HUES6 (cell line): ENCODE measurements at regions not wholly inside any gene's neighbourhood (a gene's known extent, or its start where the extent isn't known, plus 50 kb on each side); places are given as distances from the start of the nearest gene placed in this dataset.
"Not testable (repeated sequence)": the region's sequence is repeated elsewhere in the genome, so short reads cannot be mapped to it uniquely, and the experiment has no call there.

ENCODE experiments used
- H3K27ac ChIP-seq: 2 replicates; pipeline ENCODE4 v1.7.0; 2013; ENCODE audit warnings: low read depth, mild to moderate bottlenecking, low read length, inconsistent platforms
- H3K27me3 ChIP-seq: 2 replicates; pipeline ENCODE4 v1.6.1; 2013; ENCODE audit warnings: low read length; ENCODE audit not compliant: control insufficient read depth, insufficient read depth
- H3K36me3 ChIP-seq: 2 replicates; pipeline ENCODE4 v1.6.1; 2013; ENCODE audit warnings: low read length; ENCODE audit not compliant: control insufficient read depth, insufficient read depth
- H3K4me1 ChIP-seq: 2 replicates; pipeline ENCODE4 v1.6.1; 2013; ENCODE audit warnings: low read length; ENCODE audit not compliant: control insufficient read depth, insufficient read depth
- H3K4me3 ChIP-seq: 2 replicates; pipeline ENCODE4 v1.5.1; 2013; ENCODE audit warnings: low read depth, low read length
- H3K9ac ChIP-seq: one replicate; pipeline ENCODE4 v1.6.1; 2013; ENCODE audit warnings: mild to moderate bottlenecking, low read length
- H3K9me3 ChIP-seq: 2 replicates; pipeline ENCODE4 v1.6.1; 2013; ENCODE audit warnings: low read depth, low read length; ENCODE audit not compliant: control insufficient read depth, insufficient read depth

DNA sequence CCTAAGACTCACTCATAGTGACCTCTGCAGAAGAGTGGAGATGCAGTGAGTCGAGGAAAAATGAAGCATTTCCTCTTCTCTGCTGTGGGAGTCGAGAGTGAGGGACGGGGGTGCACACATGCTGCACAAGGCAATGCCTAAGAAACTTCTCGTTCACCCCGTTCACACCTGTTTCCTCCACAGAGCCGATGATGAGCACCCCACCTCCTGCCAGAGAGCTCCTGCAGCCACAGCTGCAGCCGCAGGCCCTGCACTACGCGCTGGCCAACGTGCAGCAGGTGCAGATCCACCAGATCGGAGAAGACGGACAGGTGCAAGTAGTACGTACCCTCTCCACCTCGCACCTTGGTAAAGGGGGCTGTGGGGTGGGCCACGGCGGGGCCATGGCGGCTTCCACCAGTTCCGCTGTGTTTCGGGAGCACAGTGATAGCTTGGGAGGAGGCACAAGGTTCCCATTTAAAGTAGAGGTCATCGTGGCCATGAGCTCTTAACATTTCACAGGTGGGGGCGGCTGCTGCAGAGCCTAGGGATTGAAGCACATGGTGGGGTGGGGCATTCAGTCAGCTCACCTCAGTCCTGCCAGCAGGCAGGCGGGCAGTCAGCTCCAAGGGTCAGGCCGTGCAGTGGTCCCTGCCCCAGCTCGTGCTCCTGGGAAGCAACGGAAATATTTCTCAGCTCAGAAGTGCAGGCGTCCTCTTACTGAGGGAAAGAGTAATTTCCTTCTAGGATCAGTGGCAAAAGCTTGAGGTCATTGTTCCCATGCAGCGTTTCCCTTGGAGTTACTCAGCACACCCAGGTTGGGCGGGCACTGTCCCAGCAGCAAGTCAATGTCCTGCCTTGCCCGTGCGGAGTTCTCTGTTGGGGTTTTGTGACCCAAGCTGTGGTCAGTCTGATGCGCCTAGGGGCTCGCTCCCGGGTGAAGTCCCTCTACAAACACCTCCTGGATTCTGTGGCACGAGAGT lies 80.1 kb downstream of the NPIPB11 start:
- H3K27ac ChIP-seq, H3K27me3 ChIP-seq, H3K9me3 ChIP-seq, H3K36me3 ChIP-seq, H3K9ac ChIP-seq, H3K4me1 ChIP-seq, H3K4me3 ChIP-seq: not testable (repeated sequence)

DNA sequence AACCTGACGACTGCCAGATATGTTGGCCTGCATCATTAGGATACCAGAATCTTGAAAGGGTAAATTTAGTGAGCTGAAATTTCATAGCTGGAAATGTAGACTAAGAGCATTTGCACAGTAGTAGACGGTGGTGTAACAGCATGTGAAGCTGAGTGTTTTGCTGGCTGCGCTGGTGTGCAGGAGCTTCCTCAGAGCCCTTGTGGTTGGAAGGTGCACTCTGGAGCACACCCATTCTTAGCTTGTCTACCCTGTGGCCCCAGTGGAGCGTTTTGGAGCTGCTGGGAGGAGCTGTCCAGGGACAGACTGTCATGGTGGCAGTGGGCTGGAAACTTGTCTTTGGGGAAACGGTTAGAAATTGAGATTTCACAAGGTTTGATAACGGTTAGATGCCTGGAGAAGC lies 82.8 kb downstream of the NPIPB11 start:
- not testable (repeated sequence) for H3K9ac ChIP-seq, H3K27ac ChIP-seq, H3K4me1 ChIP-seq, H3K9me3 ChIP-seq, H3K4me3 ChIP-seq, H3K27me3 ChIP-seq, H3K36me3 ChIP-seq

DNA sequence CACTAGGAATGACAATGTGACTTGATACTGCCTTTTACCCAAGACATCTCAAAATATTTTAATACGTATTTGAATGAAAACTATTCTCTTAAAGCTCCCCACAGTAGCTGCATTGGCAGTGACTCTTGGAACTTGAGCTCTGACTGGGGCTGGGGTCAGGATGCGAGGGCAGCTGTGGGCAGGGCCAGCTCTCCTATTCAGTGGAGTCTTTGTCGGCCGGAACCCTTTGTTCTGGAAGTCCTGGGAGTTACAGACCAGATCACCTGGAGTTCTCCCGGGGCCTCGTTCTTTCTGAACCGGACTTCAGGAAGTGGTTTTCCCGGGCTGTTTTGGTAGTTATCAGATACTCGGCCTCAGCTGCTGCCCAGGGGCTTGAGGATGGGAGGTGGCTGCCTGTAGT lies 84.9 kb downstream of the NPIPB11 start:
- Histone ChIP-seq H3K27ac (no peak overlapping the region), H3K27me3 (no peaks in the 10 kb centered on the region), H3K9ac (no peak overlapping the region), H3K4me1 (peaks cover 3% of the 10 kb centered on the region; the same call in 1 of the 2 replicates), H3K9me3 (no peaks in the 10 kb centered on the region), H3K36me3 (no peaks in the 10 kb centered on the region), H3K4me3 (no peak overlapping the region)

DNA sequence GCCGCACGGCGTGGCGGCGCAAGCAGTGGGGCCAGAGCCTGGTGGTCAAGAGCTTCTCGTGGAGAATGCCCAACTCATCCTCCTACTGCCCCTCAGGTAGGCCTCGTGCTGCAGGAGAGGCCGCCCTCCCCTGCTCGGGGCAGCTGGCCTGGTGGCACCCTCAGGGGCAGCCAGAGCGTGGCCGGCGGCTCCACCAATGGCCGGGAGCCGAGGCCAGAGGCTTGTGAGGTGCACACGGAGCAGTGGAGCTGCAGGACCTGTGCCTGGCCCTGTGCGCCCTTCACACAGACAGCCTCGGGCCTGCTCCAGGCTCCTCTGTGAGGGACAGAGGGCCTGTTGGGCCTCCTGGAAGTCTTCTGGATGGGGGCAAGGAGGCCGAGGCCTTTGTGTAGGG lies 85.5 kb downstream of the NPIPB11 start:
- Histone ChIP-seq H3K9me3 (no peaks in the 10 kb centered on the region), H3K27ac (no peak overlapping the region), H3K4me3 (no peak overlapping the region), H3K27me3 (no peaks in the 10 kb centered on the region), H3K4me1 (peaks cover 3% of the 10 kb centered on the region; the same call in 1 of the 2 replicates), H3K9ac (no peak overlapping the region), H3K36me3 (no peaks in the 10 kb centered on the region)

DNA sequence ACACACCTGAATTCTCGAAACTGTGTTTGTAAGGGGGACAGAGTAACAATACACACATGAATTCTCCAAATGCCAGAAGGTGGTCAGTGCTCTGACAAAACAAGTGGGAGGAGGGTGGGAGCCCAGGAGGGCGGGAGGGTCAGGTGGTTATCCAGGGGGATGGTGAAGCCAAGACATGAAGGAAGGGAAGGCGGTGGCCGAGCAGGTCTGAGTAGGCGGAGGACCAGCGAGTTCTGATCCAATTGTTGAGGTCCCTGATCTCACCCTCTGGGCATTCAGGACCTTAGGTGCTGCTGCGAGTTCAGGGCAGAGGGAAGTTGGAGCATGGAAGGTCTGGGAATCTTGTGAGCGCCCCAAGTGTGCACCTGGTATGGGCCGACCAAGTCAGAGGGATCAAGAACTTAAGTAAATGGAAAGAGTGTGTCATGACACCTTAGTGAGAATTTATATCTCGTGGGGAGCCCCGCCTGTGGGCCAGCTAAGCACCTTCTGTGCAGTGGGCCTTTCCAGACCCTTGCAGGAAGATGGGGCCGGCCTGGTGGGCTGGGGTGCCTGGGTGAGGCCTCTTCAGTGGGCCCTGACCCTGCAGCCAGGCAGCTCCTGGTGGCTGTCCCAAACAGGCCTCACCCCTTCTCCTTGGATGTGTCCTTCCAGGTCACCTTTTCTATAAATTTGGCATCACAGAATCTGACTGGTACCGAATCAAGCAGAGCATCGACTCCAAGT lies 86.1 kb downstream of the NPIPB11 start:
- H3K9me3 ChIP-seq = no peaks in the 10 kb centered on the region
- peaks cover 3% of the 10 kb centered on the region; the same call in 1 of the 2 replicates for H3K4me1 ChIP-seq
- H3K4me3 ChIP-seq = no peak overlapping the region
- H3K9ac ChIP-seq = no peak overlapping the region
- no peaks in the 10 kb centered on the region for H3K36me3 ChIP-seq
- no peak overlapping the region for H3K27ac ChIP-seq
- no peaks in the 10 kb centered on the region for H3K27me3 ChIP-seq

DNA sequence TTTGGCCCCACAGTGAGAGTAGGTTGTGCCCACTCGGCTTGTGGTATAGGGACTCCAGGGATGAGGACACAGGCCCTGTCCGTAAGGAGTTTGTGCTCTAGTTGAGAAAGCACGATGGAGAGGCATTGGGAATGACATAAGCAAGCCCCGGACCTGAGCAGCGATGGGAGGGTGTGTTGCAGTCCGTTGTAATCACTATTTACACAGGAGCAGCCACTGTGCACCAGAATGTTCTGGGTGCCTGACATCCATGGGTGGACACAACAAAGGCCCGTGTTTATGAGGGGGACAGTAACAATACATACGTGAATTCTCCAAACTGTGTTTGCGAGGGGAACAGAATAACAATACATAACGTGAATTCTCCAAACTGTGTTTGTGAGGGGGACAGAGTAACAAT lies 86.8 kb downstream of the NPIPB11 start:
- H3K27ac ChIP-seq = no peak overlapping the region
- H3K36me3 ChIP-seq = no peaks in the 10 kb centered on the region
- H3K9me3 ChIP-seq = no peaks in the 10 kb centered on the region
- H3K27me3 ChIP-seq = no peaks in the 10 kb centered on the region
- H3K4me1 ChIP-seq = peaks cover 3% of the 10 kb centered on the region; the same call in 1 of the 2 replicates
- H3K9ac ChIP-seq = no peak overlapping the region
- no peak overlapping the region for H3K4me3 ChIP-seq

DNA sequence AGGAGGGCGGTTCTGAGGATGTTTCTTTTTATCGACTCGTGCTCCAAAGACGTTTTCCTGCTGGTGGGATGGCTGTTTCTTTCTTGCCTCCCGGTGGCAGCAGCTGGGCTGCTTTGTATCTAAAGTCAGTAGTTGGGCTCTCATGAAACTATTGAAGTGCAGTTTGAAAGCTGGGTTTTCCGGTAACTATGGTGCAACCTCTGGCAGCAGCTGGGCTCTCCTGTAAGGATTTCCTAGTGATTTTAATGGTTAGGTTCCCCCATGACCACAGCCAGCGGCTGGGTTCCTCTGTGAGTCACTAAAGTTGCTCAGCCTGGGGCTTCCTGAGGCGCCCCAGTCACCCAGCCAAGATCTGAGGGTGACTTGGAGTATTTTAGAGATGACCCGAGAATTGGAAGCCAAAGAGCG lies 87.9 kb downstream of the NPIPB11 start:
- not testable (repeated sequence) for H3K27me3 ChIP-seq, H3K4me1 ChIP-seq, H3K4me3 ChIP-seq, H3K27ac ChIP-seq, H3K9ac ChIP-seq, H3K9me3 ChIP-seq, H3K36me3 ChIP-seq

DNA sequence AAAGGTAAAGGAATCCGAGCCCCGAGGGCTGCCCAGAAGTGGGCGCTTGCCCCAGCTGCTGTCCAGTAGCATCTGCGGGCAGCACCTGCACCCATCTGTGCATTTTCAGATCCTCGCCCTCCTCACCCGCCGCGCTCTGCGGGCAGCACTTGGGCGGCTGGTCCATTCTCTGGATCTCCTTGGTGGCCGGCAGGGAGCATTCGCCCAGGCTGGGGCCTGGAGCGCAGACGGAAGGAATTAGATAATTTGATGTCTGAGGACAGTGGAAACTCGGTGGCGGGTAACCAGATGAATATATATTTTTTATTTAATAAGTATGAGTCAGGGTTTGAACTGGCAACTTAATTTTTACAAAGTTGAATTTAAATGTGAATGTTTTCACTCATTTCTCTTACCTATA lies 88.5 kb downstream of the NPIPB11 start:
- Histone ChIP-seq H3K4me3 (no peak overlapping the region), H3K36me3 (no peaks in the 10 kb centered on the region), H3K9ac (no peak overlapping the region), H3K9me3 (no peaks in the 10 kb centered on the region), H3K4me1 (peaks cover 9% of the 10 kb centered on the region; the same call in 1 of the 2 replicates), H3K27me3 (no peaks in the 10 kb centered on the region), H3K27ac (no peak overlapping the region)

DNA sequence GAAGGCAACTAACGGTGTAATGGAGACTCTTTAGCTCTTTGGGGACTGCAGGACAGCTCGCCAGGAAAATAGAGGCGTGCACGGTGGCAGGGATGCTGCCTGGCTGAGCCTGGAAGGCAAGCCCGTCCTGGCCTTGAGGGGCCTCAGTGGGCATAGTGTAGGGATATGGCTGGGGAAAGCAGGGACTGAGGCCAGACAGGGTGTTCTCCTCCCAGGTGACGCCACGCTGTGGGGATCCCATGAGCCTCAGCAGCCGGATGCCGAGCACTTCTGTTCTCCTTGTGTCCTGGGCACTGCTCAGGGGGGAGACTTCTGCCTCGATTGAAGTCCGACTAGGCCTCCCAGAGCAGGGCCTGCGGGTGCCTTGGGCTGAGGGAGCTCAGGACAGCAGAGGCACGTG lies 89.2 kb downstream of the NPIPB11 start:
- Histone ChIP-seq H3K9ac (no peak overlapping the region), H3K27me3 (no peaks in the 10 kb centered on the region)

DNA sequence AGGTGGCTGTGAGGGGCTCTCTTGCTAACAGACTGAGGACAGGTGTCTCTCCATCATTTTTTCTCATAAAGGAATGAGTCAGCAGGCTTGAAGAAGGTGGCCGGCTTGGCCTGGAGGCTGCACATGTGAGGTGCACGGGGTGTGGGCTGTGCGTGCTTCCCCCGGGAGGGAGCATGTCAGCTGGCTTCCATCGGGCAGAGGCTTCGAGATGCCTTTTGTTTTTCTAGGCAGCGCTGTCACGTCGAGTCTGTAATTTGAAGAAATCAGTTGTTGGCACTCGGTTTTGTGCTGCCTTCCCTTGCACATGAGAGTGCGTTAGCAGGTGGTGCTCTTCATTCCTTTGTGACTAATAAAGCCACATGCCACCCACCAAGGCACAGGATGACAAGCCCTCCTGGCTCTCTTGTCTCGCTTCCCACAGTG lies 89.7 kb downstream of the NPIPB11 start:
- Histone ChIP-seq H3K9ac (no peak overlapping the region), H3K27ac (no peak overlapping the region), H3K4me3 (no peak overlapping the region), H3K9me3 (no peaks in the 10 kb centered on the region), H3K4me1 (peaks cover 9% of the 10 kb centered on the region; the same call in 1 of the 2 replicates), H3K36me3 (no peaks in the 10 kb centered on the region), H3K27me3 (no peaks in the 10 kb centered on the region)

More for the DNA sequence above, 89.2 kb downstream of the NPIPB11 start:
- Histone ChIP-seq H3K27ac (no peak overlapping the region), H3K4me3 (no peak overlapping the region), H3K4me1 (peaks cover 9% of the 10 kb centered on the region; the same call in 1 of the 2 replicates), H3K9me3 (no peaks in the 10 kb centered on the region), H3K36me3 (no peaks in the 10 kb centered on the region)

DNA sequence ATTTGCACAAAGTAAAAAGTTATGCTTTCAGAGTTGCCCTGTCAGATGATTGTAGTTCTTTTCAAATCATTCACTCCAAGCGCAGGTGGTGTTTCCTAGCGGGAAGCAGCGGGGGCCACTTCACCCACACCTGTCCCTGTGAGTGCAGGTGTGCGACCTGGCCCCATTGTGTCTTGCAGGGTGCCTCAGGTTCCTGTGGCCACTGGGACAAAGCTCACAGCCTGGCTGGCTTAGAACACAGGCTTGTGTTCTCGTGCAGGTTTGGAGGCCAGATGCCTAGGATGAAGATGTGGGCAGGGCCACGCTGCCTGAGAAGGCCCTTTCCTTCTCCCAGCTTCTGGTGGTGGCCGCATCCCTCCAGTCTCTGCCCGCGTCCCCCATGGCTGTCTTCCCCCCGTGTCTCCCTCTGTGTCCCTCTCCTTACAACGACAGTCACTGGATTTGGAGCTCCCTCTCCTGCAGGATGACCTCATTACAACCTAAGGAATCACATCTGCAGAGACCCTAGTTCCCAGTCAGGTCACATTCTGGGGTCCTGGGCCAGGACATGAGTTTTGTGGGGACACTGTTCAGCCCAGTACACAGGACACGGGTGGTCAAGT lies 90.5 kb downstream of the NPIPB11 start:
- Histone ChIP-seq H3K27ac (no peak overlapping the region), H3K27me3 (no peaks in the 10 kb centered on the region), H3K36me3 (no peaks in the 10 kb centered on the region), H3K9me3 (no peaks in the 10 kb centered on the region), H3K4me3 (no peak overlapping the region), H3K9ac (no peak overlapping the region), H3K4me1 (peaks cover 9% of the 10 kb centered on the region; the same call in 1 of the 2 replicates)
